NCI-H2029 treated with DMSO at 0.1 percent for 48 hours (cell line): ENCODE measurements at regions not wholly inside any gene's neighbourhood (a gene's known extent, or its start where the extent isn't known, plus 50 kb on each side); places are given as distances from the start of the nearest gene placed in this dataset.

Source experiments
- DNase-seq: peaks from one replicate; lab custom pipeline; 2025; lab: John Stamatoyannopoulos, UW

- no peak for DNase-seq
Measured at GRCh38 chr15:38647683-38648082, 83.1 kb upstream of the RASGRP1 start.

GRCh38 chr15:38648121-38648843, 83.7 kb upstream of the RASGRP1 start:
- no peak for DNase-seq

- DNase-seq, result no peak
Measured at GRCh38 chr15:38650384-38650783, 85.8 kb upstream of the RASGRP1 start.

GRCh38 chr15:38650936-38651327, 86.3 kb upstream of the RASGRP1 start:
- no peak for DNase-seq

GRCh38 chr15:38651328-38652038, 86.9 kb upstream of the RASGRP1 start:
- no peak for DNase-seq

GRCh38 chr15:38652183-38652794, 87.7 kb upstream of the RASGRP1 start:
- no peak for DNase-seq

- DNase-seq, result no peak
Measured at GRCh38 chr15:38652998-38653397, 88.4 kb upstream of the RASGRP1 start.

- DNase-seq, result no peak
Measured at GRCh38 chr15:38658431-38658830, 93.8 kb upstream of the RASGRP1 start.

- no peak for DNase-seq
Measured at GRCh38 chr15:38660738-38661137, 96.1 kb upstream of the RASGRP1 start.

- DNase-seq, result no peak
Measured at GRCh38 chr15:38662033-38662802, 97.6 kb upstream of the RASGRP1 start.

- DNase-seq, result no peak
Measured at GRCh38 chr15:38662805-38663204, 98.2 kb upstream of the RASGRP1 start.

GRCh38 chr15:38665586-38666305, 101.1 kb upstream of the RASGRP1 start:
- DNase-seq, result no peak

GRCh38 chr15:38666865-38667510, 102.4 kb upstream of the RASGRP1 start:
- no peak for DNase-seq

- no peak for DNase-seq
Measured at GRCh38 chr15:38667890-38668850, 103.6 kb upstream of the RASGRP1 start.

- no peak for DNase-seq
Measured at GRCh38 chr15:38668898-38669391, 104.3 kb upstream of the RASGRP1 start.

- no peak for DNase-seq
Measured at GRCh38 chr15:38670128-38671005, 105.8 kb upstream of the RASGRP1 start.

- DNase-seq, result no peak
Measured at GRCh38 chr15:38671006-38671387, 106.4 kb upstream of the RASGRP1 start.

- no peak for DNase-seq
Measured at GRCh38 chr15:38671675-38672254, 107.2 kb upstream of the RASGRP1 start.

- DNase-seq, result no peak
Measured at GRCh38 chr15:38672273-38672672, 107.7 kb upstream of the RASGRP1 start.
